NOMO-1 treated with dmso at 0.1 percent for 144 hours (cell line): ENCODE measurements at regions not wholly inside any gene's neighbourhood (a gene's known extent, or its start where the extent isn't known, plus 50 kb on each side); places are given as distances from the start of the nearest gene placed in this dataset.
A peak's percentile ranks its signal among the peaks of the same experiment; 100 is the strongest.
"Not testable (repeated sequence)": the region's sequence is repeated elsewhere in the genome, so short reads cannot be mapped to it uniquely, and the experiment has no call there.

ENCODE experiments used
- DNase-seq: peaks from one replicate; lab custom pipeline; 2025; ENCODE audit not compliant: unreplicated experiment; lab: John Stamatoyannopoulos, UW

DNA sequence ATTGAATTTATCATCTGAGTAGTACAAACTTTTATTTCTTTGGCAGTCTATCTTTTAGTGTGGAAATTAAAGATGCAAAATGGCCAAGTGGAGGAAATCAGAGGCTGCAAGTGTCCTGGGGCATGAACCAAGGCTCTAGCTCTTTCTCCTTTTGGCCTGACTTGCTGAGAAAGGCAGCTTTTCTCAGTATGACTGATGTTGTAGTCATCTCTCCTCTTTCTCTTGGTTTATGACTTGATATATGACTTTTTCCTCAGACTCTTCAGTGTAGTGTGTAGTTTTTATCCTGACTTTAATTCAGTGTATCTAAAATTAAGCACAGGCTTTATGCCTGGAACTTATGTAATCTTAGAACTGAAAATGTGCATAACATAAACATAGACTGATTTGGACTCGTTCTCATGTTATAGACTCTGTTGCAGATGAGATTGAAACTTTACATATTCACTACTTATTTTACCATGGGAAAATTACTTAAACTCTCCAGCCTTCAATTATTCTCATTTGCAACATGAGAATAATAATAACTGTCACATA is 65.7 kb downstream of the SLITRK5 start:
- DNase-seq: no peak

DNA sequence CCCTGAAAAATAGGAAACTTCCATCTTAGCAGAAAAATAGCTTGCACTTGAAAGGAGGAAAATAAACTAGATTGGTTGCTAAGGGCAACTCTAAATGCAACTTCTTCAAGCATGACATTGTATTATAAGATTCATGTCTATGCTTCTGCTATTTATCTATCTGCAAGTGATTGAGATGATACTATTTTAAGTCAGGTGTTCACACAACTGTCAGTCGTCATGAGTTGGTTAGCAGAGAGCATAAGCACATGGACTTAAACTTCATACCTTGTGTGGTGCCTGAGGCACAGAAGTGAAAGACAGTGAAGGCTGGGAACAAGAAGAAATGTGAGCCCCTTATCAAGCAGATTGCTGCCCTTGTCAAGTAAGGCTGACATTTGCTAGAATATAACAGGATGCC is 82.9 kb downstream of the SLITRK5 start:
- DNase-seq: no peak

DNA sequence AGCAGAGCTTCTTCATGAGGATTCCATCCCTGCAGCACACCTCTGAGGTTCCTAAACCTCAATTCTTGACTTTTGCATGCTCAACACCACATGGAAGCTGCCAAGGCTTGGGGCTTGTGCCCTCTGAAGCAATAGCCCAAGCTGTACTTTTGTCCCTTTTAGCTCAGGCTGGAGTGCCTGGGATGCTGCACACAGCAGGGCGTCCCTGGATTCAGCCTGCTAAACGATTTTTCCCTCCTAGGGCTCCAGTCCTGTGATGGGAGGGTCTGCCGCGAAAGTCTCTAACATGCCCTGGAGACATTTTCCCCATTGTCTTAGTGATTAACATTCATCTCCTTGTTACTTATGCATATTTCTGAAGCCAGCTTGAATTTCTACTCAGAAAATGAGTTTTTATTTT is 98.3 kb downstream of the SLITRK5 start:
- DNase-seq: no peak

GRCh38 chr13:87777387-87777786 is 106.2 kb downstream of the SLITRK5 start:
- no peak for DNase-seq

- no peak for DNase-seq
Observed at GRCh38 chr13:87778128-87778527, 107.0 kb downstream of the SLITRK5 start.

GRCh38 chr13:87779426-87779825 is 108.3 kb downstream of the SLITRK5 start:
- DNase-seq: no peak

DNA sequence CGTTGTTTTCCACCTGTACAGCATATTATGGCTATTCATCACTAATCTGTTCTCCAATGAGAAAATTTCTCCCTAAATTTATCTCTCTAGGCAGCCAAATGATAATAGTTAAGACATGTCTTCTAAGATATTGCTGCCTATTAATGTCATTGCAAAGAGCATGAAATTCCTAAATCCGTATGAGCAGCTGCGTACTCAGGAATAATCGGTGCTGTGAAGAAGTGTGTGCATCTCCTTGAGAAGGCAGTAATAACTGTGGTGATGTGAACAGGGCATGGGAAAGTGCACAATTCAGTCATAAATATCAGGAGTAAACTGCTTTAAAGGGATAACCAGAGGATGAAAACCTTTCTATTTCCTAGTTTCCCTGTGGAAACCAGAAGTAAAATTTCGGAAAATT is 112.2 kb downstream of the SLITRK5 start:
- no peak for DNase-seq

GRCh38 chr13:87788363-87788762 is 117.2 kb downstream of the SLITRK5 start:
- DNase-seq: no peak

DNA sequence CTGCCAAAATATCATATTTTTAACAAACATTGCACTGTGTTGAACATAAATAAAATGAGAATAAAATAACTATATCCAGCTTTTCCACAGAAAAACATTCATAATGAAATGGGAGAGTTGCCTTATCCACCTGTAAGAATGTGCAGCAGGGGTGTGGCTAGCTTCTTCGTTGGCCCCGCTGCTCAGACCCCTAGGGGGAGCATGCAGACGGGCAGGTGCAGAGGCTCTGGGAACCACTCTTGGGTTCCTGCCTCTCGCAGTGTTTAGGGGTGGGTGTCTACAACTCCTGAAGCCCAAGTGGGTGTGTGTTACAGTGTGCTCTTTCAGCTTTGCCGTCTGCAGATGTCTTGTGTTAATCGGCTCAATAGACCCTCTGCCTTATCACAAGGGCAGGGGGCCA is 121.7 kb downstream of the SLITRK5 start:
- no peak for DNase-seq

DNA sequence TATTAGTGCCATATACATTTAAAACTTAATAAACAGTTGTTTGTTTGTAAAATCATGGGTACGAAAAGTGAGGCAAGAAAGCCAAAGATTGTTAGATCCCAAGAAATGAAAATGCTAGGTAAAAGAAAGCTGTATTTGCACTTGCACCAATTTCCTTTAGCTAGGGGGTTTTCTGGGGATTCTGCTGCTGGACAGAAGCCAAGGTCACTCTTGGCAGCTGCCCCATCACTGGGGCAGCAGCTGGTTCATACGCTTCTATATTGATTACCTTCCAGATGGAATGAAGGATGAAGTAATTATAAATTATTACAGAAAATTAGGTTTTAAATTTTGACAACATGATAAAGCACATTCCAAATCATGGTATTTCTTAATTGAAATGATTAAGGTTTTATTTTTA is 127.4 kb downstream of the SLITRK5 start:
- no peak for DNase-seq

DNA sequence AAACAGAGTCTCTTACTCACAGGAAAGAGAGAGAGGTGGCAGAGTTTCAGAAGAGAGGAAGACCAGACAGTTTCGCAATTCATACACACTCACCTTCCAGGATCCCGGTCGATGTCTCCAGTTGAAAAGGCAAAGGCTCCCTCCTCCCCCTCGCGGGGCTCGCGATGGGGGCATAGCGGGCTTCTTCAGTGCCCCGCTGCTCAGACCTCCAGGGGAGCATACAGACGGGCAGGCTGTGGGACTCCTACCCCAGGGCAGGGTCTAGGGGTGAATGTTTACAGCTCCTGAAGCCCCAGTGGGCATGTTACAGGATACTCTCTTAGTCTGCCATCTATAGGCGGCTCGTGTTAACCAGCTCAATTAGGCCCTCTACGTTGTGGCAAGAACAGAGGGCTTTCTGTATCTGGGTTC is 139.2 kb downstream of the SLITRK5 start:
- DNase-seq: no peak

DNA sequence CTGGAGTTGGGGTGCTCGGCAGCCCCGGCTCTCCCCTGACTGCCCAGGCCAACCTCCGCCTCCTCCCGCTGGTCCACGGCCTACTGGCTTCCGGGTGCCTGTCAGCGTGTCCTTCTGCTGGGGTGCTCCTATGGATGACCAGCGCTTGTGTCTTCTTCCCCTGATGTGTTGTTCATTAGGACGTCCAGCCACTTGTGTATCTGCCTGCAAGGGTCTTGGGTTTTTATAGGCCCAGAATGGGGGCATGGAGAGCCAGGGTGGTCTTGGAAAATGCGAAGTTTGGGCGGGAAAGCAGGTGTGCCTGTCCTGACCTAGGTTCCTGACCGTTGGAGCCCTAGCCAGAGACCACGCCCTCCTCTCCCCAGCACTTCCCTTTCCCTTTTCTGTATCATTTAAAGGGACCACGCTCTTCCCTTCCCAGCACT is 139.8 kb downstream of the SLITRK5 start:
- no peak for DNase-seq

- no peak for DNase-seq
Observed at GRCh38 chr13:87814403-87814802, 143.2 kb downstream of the SLITRK5 start.

- no peak for DNase-seq
Observed at GRCh38 chr13:87820241-87820640, 149.1 kb downstream of the SLITRK5 start.

- peak; percentile 5 for DNase-seq
Observed at GRCh38 chr13:87821512-87821911, 150.3 kb downstream of the SLITRK5 start.

GRCh38 chr13:87826301-87826700 is 155.1 kb downstream of the SLITRK5 start:
- not testable (repeated sequence) for DNase-seq

DNA sequence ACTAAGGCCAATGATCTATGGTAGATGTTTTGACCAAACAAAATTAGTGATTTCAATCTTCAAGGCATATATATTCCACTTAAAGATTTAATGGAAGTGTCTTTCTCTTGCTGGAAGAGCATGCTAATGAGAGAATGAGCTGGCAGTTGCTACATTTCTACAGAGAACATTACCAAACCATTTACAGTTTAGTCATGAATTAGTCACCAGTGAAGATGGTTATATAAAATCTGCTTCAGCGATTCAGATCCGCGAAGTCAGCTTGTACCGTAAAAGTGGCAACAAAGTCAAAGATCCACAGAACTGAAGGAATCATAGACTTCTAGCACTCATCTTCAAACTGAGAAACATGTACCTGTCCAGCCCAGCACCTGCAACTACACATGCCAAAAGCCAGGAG is 156.3 kb downstream of the SLITRK5 start:
- DNase-seq: no peak

- DNase-seq: no peak
Observed at GRCh38 chr13:87837522-87837921, 166.4 kb downstream of the SLITRK5 start.

DNA sequence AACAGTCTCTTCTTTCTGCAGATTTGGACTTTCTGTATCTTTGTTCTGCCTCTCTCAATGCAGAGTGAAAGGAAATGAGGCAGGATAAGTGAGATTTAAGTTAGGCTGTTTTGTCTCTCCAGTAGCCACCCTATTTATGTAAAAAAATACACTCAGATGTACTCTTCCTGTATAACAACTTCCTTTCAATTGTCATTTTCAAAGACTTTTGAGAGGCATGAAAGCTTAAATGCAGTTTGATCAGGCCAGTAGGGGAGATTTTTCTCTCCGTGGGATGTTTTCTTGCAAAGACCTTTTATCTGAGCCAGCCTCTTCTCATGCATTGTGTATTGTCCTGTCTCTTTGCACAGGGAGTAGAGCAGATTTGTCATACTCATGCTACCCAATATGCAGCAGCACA is 166.8 kb downstream of the SLITRK5 start:
- DNase-seq: no peak

- DNase-seq: no peak
Observed at GRCh38 chr13:87851410-87851809, 180.2 kb downstream of the SLITRK5 start.

- no peak for DNase-seq
Observed at GRCh38 chr13:87855553-87855952, 184.4 kb downstream of the SLITRK5 start.

DNA sequence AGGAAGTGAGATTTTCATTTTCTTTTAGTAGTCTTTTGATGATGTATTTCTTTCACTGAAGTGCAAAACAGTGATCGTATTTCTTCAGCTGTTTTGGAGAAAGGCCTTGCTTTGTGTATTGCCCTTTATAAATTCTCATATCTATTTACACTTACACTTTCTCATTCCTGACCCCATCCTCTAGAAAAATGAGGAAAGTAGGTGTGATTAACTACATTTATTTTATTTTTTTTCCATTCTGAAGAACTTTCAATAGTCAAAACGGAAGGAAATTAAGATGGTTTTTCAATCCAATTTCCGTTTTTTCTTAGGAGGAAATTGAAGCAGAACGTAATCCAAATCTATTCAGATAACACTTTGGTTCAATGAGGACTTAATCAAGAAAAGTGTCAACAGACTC is 188.1 kb downstream of the SLITRK5 start:
- DNase-seq: no peak

- no peak for DNase-seq
Observed at GRCh38 chr13:87867426-87867825, 196.3 kb downstream of the SLITRK5 start.

GRCh38 chr13:87868731-87869130 is 197.6 kb downstream of the SLITRK5 start:
- DNase-seq: no peak
